ENCODE measurements at regions not wholly inside any gene's neighbourhood (a gene's known extent, or its start where the extent isn't known, plus 50 kb on each side); places are given as distances from the start of the nearest gene placed in this dataset.
A peak's percentile ranks its signal among the peaks of the same experiment; 100 is the strongest.

GRCh38 chr10:63866075-63866746 is 345.0 kb downstream of the REEP3 start:
- no peak overlapping the region for H3K27ac ChIP-seq
- TF ChIP-seq CTCF (conservative IDR thresholded peaks at IDR 0.05): peak; percentile 88

GRCh38 chr10:63866747-63867140 is 345.5 kb downstream of the REEP3 start:
- TF ChIP-seq CTCF (conservative IDR thresholded peaks at IDR 0.05): peak; percentile 73

GRCh38 chr10:63878428-63878827 is 357.2 kb downstream of the REEP3 start:
- H3K27ac ChIP-seq: no peak overlapping the region
- TF ChIP-seq CTCF (conservative IDR thresholded peaks at IDR 0.05): no peak

More at GRCh38 chr10:63866747-63867140, 345.5 kb downstream of the REEP3 start:
- no peak overlapping the region for H3K27ac ChIP-seq

- no peak for TF ChIP-seq CTCF (conservative IDR thresholded peaks at IDR 0.05)
- no peak overlapping the region for H3K27ac ChIP-seq
Observed at GRCh38 chr10:63883861-63884260, 362.7 kb downstream of the REEP3 start.

- no peak for TF ChIP-seq CTCF (conservative IDR thresholded peaks at IDR 0.05)
- H3K27ac ChIP-seq: no peak overlapping the region
Observed at GRCh38 chr10:63884426-63884825, 363.2 kb downstream of the REEP3 start.

- no peak for TF ChIP-seq CTCF (conservative IDR thresholded peaks at IDR 0.05)
- H3K27ac ChIP-seq: no peak overlapping the region
Observed at GRCh38 chr10:63885156-63885555, 364.0 kb downstream of the REEP3 start.

GRCh38 chr10:63886281-63887022 is 365.3 kb downstream of the REEP3 start:
- H3K27ac ChIP-seq: peak overlapping the region; percentile 53; the same call in 1 of the 2 replicates
- TF ChIP-seq CTCF (conservative IDR thresholded peaks at IDR 0.05): no peak
